CD14-positive monocyte (primary cell): ENCODE measurements at regions not wholly inside any gene's neighbourhood (a gene's known extent, or its start where the extent isn't known, plus 50 kb on each side); places are given as distances from the start of the nearest gene placed in this dataset.
A peak's percentile ranks its signal among the peaks of the same experiment; 100 is the strongest.

Source experiments
- DNase-seq, 3 donors: peaks; one replicate each; pipeline ENCODE4 v3.0.0-alpha.2; 2011 to 2022
- H2AFZ ChIP-seq: 2 replicates; pipeline ENCODE4 v1.6.0; 2012; ENCODE audit warnings: mild to moderate bottlenecking, low read depth, low read length, inconsistent platforms; ENCODE audit not compliant: insufficient read depth, poor library complexity, severe bottlenecking
- H3K27ac ChIP-seq, 2 donors: 1 replicate in 1 of 2; 2 replicates in 1 of 2; pipeline ENCODE4 v1.5.1; 2012 to 2013; ENCODE audit warnings: low read length in 2 of 2, control low read depth in 1 of 2, inconsistent platforms in 1 of 2, low read depth in 1 of 2, mild to moderate bottlenecking in 1 of 2
- H3K27me3 ChIP-seq, 2 donors: one replicate each; pipeline versions ENCODE4 v1.6.0 to v1.6.1; 2011 to 2013; ENCODE audit warnings: low read length in 2 of 2; ENCODE audit not compliant: control insufficient read depth in 2 of 2, insufficient read depth in 2 of 2
- H3K36me3 ChIP-seq, 2 donors: replicated peaks in 1 of 2; 1 replicate in 1 of 2; 2 replicates in 1 of 2; pipeline versions ENCODE4 v1.5.1 to v1.6.1; 2012 to 2013; ENCODE audit warnings: low read length in 2 of 2, control low read depth in 1 of 2, inconsistent platforms in 1 of 2, mild to moderate bottlenecking in 1 of 2; ENCODE audit not compliant: insufficient read depth in 2 of 2, control insufficient read depth in 1 of 2
- H3K4me1 ChIP-seq, 2 donors: 1 replicate in 1 of 2; 2 replicates in 1 of 2; pipeline versions ENCODE4 v1.5.1 to v1.6.1; 2012 to 2013; ENCODE audit warnings: low read length in 2 of 2, control low read depth in 1 of 2, inconsistent platforms in 1 of 2, mild to moderate bottlenecking in 1 of 2, moderate library complexity in 1 of 2; ENCODE audit not compliant: insufficient read depth in 2 of 2, control insufficient read depth in 1 of 2
- H3K4me2 ChIP-seq: replicated peaks from 2 replicates; pipeline ENCODE3; 2012; ENCODE audit warnings: low read length, moderate library complexity, mild to moderate bottlenecking; ENCODE audit not compliant: poor library complexity, severe bottlenecking; ENCODE audit errors: extremely low read depth
- H3K4me3 ChIP-seq, 3 experiments: fragments of 200-600 bp in 1 of 3; sonication (generic) in 1 of 3; replicated peaks in 1 of 3; 1 replicate in 2 of 3; 2 replicates in 1 of 3; pipeline ENCODE4 v1.5.1; 2011 to 2013; ENCODE audit warnings: low read length in 3 of 3, mild to moderate bottlenecking in 3 of 3, control low read depth in 2 of 3, low read depth in 2 of 3, inconsistent platforms in 1 of 3, moderate library complexity in 1 of 3
- H3K79me2 ChIP-seq: 2 replicates; pipeline ENCODE4 v1.6.0; 2012; ENCODE audit warnings: mild to moderate bottlenecking, control low read depth, inconsistent platforms, low read length, moderate library complexity; ENCODE audit not compliant: insufficient read depth
- H3K9ac ChIP-seq: 2 replicates; pipeline ENCODE4 v1.6.0; 2017; ENCODE audit warnings: low read length, mild to moderate bottlenecking; ENCODE audit not compliant: insufficient read depth, poor library complexity, severe bottlenecking
- H3K9me3 ChIP-seq, 2 donors: replicated peaks in 1 of 2; 1 replicate in 1 of 2; 2 replicates in 1 of 2; pipeline versions ENCODE4 v1.5.1 to v1.6.1; 2012 to 2013; ENCODE audit warnings: low read length in 2 of 2, control low read depth in 1 of 2; ENCODE audit not compliant: control insufficient read depth in 1 of 2, insufficient read depth in 1 of 2
- H4K20me1 ChIP-seq: 2 replicates; pipeline ENCODE4 v1.6.0; 2012; ENCODE audit warnings: mild to moderate bottlenecking, low read length, control low read depth, moderate library complexity; ENCODE audit not compliant: insufficient read depth
- H3K27ac Mint-ChIP-seq, 7 donors: one replicate each; pipeline ENCODE4 v1.8.0; 2020; ENCODE audit warnings: mild to moderate bottlenecking in 7 of 7, mixed read lengths in 7 of 7, moderate library complexity in 6 of 7, inconsistent platforms in 2 of 7
- H3K27me3 Mint-ChIP-seq, 3 donors: one replicate each; pipeline ENCODE4 v1.8.0; 2021 to 2022; ENCODE audit warnings: low read depth in 3 of 3, mild to moderate bottlenecking in 3 of 3, mixed read lengths in 3 of 3, moderate library complexity in 3 of 3, inconsistent platforms in 1 of 3
- H3K36me3 Mint-ChIP-seq, 2 donors: one replicate each; pipeline ENCODE4 v1.8.0; 2020; ENCODE audit warnings: mixed read lengths in 2 of 2, inconsistent platforms in 1 of 2, mild to moderate bottlenecking in 1 of 2
- H3K4me1 Mint-ChIP-seq: one replicate; pipeline ENCODE4 v1.8.0; 2020; ENCODE audit warnings: mild to moderate bottlenecking, mixed read lengths
- H3K4me3 Mint-ChIP-seq, 2 donors: one replicate each; pipeline ENCODE4 v1.8.0; 2020; ENCODE audit warnings: mild to moderate bottlenecking in 2 of 2, mixed read lengths in 2 of 2, moderate library complexity in 1 of 2
- H3K9me3 Mint-ChIP-seq, 7 donors: one replicate each; pipeline ENCODE4 v1.8.0; 2020 to 2022; ENCODE audit warnings: mixed read lengths in 7 of 7, mild to moderate bottlenecking in 6 of 7, moderate library complexity in 6 of 7, inconsistent platforms in 2 of 7
- WGBS: methylation state at CpG from one replicate; pipeline ENCODE4 v1.1.5; 2013; ENCODE audit warnings: missing lambda C conversion rate; ENCODE audit not compliant: insufficient coverage; 5-methylcytosine and 5-hydroxymethylcytosine counted together
- intact Hi-C, 2 donors: fragments of 100-400 bp; cut with micrococcal nuclease; formaldehyde crosslinking; loops; one replicate each; pipeline versions ENCODE4 v1.15.0 to v1.15.1; 2023
- TF ChIP-seq, protein P1 (sequence below): fragments of 200-600 bp; IDR thresholded peaks from one replicate; pipeline ENCODE4 v1.8.0; 2022; ENCODE audit warnings: antibody characterized with exemption, mild to moderate bottlenecking

DNA sequence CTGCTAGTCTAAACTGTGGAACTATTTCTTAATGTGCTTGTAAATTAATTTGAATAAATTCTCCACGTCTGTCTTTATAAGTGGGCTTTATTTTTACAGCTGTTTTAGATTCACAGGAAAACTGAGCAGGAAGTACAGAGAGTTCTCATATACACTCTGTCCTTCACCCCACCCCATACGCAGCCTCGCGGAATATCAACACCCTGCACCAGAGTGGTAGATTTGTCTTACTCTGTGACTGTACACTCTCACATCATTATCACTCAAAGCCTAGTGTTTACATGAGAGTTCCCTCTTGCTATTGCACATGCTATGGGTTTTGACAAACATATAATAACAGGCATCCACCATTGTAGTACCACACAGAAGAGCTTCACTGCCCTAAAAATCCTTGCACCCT is 179.7 kb upstream of the DAB2 start:
- Mint-ChIP-seq H3K4me3 (no peak overlapping the region), H3K27me3 (peaks cover 0 to 4% (median 0%) of the 10 kb centered on the region in 3 donors), H3K4me1 (no peaks in the 10 kb centered on the region), H3K9me3 (peaks cover 0 to 3% (median 0%) of the 10 kb centered on the region in 7 donors), H3K27ac (no peak overlapping the region), H3K36me3 (no peaks in the 10 kb centered on the region)
- H3K79me2 ChIP-seq = no peaks in the 10 kb centered on the region
- 68% methylated on average over 3 of the region's 4 CpGs for WGBS
- H3K9me3 ChIP-seq = no peaks in the 10 kb centered on the region
- intact Hi-C loops = no loop called here
- H3K36me3 ChIP-seq = no peaks in the 10 kb centered on the region
- H3K27me3 ChIP-seq = no peaks in the 10 kb centered on the region
- TF ChIP-seq, protein P1, sequence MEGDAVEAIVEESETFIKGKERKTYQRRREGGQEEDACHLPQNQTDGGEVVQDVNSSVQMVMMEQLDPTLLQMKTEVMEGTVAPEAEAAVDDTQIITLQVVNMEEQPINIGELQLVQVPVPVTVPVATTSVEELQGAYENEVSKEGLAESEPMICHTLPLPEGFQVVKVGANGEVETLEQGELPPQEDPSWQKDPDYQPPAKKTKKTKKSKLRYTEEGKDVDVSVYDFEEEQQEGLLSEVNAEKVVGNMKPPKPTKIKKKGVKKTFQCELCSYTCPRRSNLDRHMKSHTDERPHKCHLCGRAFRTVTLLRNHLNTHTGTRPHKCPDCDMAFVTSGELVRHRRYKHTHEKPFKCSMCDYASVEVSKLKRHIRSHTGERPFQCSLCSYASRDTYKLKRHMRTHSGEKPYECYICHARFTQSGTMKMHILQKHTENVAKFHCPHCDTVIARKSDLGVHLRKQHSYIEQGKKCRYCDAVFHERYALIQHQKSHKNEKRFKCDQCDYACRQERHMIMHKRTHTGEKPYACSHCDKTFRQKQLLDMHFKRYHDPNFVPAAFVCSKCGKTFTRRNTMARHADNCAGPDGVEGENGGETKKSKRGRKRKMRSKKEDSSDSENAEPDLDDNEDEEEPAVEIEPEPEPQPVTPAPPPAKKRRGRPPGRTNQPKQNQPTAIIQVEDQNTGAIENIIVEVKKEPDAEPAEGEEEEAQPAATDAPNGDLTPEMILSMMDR = no peak
- no peak overlapping the region for H3K27ac ChIP-seq
- H3K4me3 ChIP-seq = no peak overlapping the region
- H3K9ac ChIP-seq = no peak overlapping the region
- no peaks in the 10 kb centered on the region for H3K4me1 ChIP-seq
- H3K4me2 ChIP-seq = no peak overlapping the region
- H2AFZ ChIP-seq = no peak overlapping the region
- no peaks in the 10 kb centered on the region for H4K20me1 ChIP-seq
- no peak for DNase-seq

DNA sequence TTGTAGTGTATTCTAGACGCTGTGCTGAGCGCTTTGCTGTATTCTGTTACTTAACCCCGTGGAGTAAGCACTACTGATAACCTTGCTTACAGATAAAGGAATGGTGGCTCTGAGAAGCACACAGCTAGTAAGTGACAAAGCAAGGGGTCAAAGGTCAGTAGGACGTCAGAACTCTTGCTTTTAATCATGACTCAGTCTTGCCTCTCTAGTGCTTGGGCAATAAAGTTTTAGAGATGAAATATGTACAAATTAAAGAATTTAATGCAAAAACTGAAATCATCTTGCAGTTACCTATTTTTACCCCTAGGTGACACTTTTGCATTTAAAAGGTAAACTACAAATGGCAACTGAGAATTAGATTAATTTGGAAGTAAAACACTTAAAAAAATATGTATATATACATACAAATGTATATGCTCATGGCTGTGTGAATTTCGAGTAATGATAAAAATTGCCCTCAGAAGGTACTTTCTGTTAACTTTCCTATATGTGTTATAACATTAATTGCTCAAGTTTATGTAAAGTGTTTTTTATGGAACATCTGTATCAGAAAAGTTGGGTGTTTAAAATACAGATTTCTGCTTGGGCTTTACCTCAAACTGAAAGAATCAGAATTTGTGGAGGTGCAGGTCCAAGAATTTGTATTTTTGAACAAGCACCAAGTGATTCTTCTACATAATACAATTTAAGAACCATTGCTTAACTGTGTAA is 175.1 kb upstream of the DAB2 start:
- Mint-ChIP-seq H3K4me1 (no peaks in the 10 kb centered on the region), H3K4me3 (no peak overlapping the region), H3K27ac (no peak overlapping the region), H3K36me3 (no peaks in the 10 kb centered on the region), H3K9me3 (no peaks in the 10 kb centered on the region), H3K27me3 (peaks cover 3 to 7% (median 4%) of the 10 kb centered on the region in 3 donors)
- H3K4me2 ChIP-seq = no peak overlapping the region
- no peaks in the 10 kb centered on the region for H3K4me1 ChIP-seq
- TF ChIP-seq, protein P1 = peak; percentile 73
- no peaks in the 10 kb centered on the region for H3K36me3 ChIP-seq
- H3K9ac ChIP-seq = no peak overlapping the region
- H3K27me3 ChIP-seq = no peaks in the 10 kb centered on the region
- H3K27ac ChIP-seq = no peak overlapping the region
- WGBS = 88% methylated on average over 3 of the region's 5 CpGs
- no peaks in the 10 kb centered on the region for H3K9me3 ChIP-seq
- H3K79me2 ChIP-seq = no peaks in the 10 kb centered on the region
- H4K20me1 ChIP-seq = no peaks in the 10 kb centered on the region
- intact Hi-C loops = no loop called here
- peak; percentile 21 to 61 (median 34) for DNase-seq
- no peak overlapping the region for H2AFZ ChIP-seq
- no peak overlapping the region for H3K4me3 ChIP-seq
